ENCODE measurements at regions not wholly inside any gene's neighbourhood (a gene's known extent, or its start where the extent isn't known, plus 50 kb on each side); places are given as distances from the start of the nearest gene placed in this dataset.

- Histone ChIP-seq H3K27me3 (ENCODE audit: insufficient read depth, poor library complexity, severe bottlenecking) (no peaks in the 10 kb centered on the region), H3K4me3 (replicated peaks; ENCODE audit: insufficient read depth, low read length) (no peak overlapping the region), H3K27ac (replicated peaks) (no peak overlapping the region)
- TF ChIP-seq, protein P1, sequence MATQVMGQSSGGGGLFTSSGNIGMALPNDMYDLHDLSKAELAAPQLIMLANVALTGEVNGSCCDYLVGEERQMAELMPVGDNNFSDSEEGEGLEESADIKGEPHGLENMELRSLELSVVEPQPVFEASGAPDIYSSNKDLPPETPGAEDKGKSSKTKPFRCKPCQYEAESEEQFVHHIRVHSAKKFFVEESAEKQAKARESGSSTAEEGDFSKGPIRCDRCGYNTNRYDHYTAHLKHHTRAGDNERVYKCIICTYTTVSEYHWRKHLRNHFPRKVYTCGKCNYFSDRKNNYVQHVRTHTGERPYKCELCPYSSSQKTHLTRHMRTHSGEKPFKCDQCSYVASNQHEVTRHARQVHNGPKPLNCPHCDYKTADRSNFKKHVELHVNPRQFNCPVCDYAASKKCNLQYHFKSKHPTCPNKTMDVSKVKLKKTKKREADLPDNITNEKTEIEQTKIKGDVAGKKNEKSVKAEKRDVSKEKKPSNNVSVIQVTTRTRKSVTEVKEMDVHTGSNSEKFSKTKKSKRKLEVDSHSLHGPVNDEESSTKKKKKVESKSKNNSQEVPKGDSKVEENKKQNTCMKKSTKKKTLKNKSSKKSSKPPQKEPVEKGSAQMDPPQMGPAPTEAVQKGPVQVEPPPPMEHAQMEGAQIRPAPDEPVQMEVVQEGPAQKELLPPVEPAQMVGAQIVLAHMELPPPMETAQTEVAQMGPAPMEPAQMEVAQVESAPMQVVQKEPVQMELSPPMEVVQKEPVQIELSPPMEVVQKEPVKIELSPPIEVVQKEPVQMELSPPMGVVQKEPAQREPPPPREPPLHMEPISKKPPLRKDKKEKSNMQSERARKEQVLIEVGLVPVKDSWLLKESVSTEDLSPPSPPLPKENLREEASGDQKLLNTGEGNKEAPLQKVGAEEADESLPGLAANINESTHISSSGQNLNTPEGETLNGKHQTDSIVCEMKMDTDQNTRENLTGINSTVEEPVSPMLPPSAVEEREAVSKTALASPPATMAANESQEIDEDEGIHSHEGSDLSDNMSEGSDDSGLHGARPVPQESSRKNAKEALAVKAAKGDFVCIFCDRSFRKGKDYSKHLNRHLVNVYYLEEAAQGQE (IDR thresholded peaks at IDR 0.05; ENCODE audit: insufficient replicate concordance, low read depth), result no peak
- TF ChIP-seq GABPA (IDR thresholded peaks at IDR 0.05; ENCODE audit: low read depth) (no peak), SPI1 (IDR thresholded peaks at IDR 0.05; ENCODE audit: borderline replicate concordance, low read depth) (no peak), POLR2AphosphoS5 (IDR thresholded peaks at IDR 0.05; ENCODE audit: low read depth) (no peak)
- TF ChIP-seq, protein P2, sequence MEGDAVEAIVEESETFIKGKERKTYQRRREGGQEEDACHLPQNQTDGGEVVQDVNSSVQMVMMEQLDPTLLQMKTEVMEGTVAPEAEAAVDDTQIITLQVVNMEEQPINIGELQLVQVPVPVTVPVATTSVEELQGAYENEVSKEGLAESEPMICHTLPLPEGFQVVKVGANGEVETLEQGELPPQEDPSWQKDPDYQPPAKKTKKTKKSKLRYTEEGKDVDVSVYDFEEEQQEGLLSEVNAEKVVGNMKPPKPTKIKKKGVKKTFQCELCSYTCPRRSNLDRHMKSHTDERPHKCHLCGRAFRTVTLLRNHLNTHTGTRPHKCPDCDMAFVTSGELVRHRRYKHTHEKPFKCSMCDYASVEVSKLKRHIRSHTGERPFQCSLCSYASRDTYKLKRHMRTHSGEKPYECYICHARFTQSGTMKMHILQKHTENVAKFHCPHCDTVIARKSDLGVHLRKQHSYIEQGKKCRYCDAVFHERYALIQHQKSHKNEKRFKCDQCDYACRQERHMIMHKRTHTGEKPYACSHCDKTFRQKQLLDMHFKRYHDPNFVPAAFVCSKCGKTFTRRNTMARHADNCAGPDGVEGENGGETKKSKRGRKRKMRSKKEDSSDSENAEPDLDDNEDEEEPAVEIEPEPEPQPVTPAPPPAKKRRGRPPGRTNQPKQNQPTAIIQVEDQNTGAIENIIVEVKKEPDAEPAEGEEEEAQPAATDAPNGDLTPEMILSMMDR (IDR thresholded peaks at IDR 0.05; ENCODE audit: insufficient read depth, low read length), result no peak
- DNase-seq (ENCODE audit: low read depth in 1 of 2, low spot score in 1 of 2), result no peak
These were observed 457.9 kb downstream of the NR2F1-AS1 start for GRCh38 chr5:93123127-93123526.

- no peaks in the 10 kb centered on the region for H3K27me3 ChIP-seq (ENCODE audit: insufficient read depth, poor library complexity, severe bottlenecking)
- TF ChIP-seq GABPA (IDR thresholded peaks at IDR 0.05; ENCODE audit: low read depth) (no peak), SPI1 (IDR thresholded peaks at IDR 0.05; ENCODE audit: borderline replicate concordance, low read depth) (no peak), POLR2AphosphoS5 (IDR thresholded peaks at IDR 0.05; ENCODE audit: low read depth) (no peak)
- TF ChIP-seq, protein P1 (IDR thresholded peaks at IDR 0.05; ENCODE audit: insufficient replicate concordance, low read depth), result no peak
- TF ChIP-seq, protein P2 (IDR thresholded peaks at IDR 0.05; ENCODE audit: insufficient read depth, low read length), result no peak
- no peak for DNase-seq (ENCODE audit: low read depth in 1 of 2, low spot score in 1 of 2)
- no peak overlapping the region for H3K27ac ChIP-seq (replicated peaks)
- no peak overlapping the region for H3K4me3 ChIP-seq (replicated peaks; ENCODE audit: insufficient read depth, low read length)
These were observed 458.6 kb downstream of the NR2F1-AS1 start for GRCh38 chr5:93122446-93122845.

DNA sequence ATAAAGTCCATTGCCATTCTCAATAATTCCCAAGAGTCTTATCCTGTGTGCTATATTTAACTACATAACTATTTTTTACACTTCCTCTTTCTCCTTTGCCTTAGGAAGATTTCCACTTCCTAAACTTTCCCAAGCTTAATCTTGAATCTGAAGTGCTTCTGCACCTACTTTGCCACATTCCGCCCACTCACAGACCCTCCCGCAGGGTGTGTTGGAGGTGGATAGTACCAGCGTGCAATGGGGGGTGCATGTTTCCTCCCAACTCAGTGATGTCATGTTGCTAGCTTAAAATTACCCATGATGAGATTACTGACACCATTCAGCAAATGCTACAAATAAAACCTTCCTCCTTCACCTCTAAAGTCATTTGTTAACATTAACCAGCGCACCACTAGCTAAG lies 460.2 kb downstream of the NR2F1-AS1 start:
- TF ChIP-seq, protein P1 (IDR thresholded peaks at IDR 0.05; ENCODE audit: insufficient replicate concordance, low read depth), result no peak
- TF ChIP-seq SPI1 (IDR thresholded peaks at IDR 0.05; ENCODE audit: borderline replicate concordance, low read depth) (no peak; the same call in 1 of the 2 replicates), POLR2AphosphoS5 (IDR thresholded peaks at IDR 0.05; ENCODE audit: low read depth) (no peak), GABPA (IDR thresholded peaks at IDR 0.05; ENCODE audit: low read depth) (no peak)
- TF ChIP-seq, protein P2 (IDR thresholded peaks at IDR 0.05; ENCODE audit: insufficient read depth, low read length), result no peak
- Histone ChIP-seq H3K4me3 (replicated peaks; ENCODE audit: insufficient read depth, low read length) (no peak overlapping the region), H3K27me3 (ENCODE audit: insufficient read depth, poor library complexity, severe bottlenecking) (no peaks in the 10 kb centered on the region), H3K27ac (replicated peaks) (no peak overlapping the region)
- DNase-seq (ENCODE audit: low read depth in 1 of 2, low spot score in 1 of 2), result no peak

All from HL-60 (cell line).